AG04450 (cell line): ENCODE measurements at regions not wholly inside any gene's neighbourhood (a gene's known extent, or its start where the extent isn't known, plus 50 kb on each side); places are given as distances from the start of the nearest gene placed in this dataset.

Experiments
- CTCF ChIA-PET: fragments of 300-600, 350-600 bp; formaldehyde crosslinking; extraction: SDS; loops from one replicate; lab custom pipeline; 2022; ENCODE audit warnings: antibody characterized with exemption, inconsistent platforms; lab: Charles Lee
- POLR2A ChIA-PET: fragments of 350-600 bp; formaldehyde crosslinking; extraction: SDS; loops from one replicate; lab custom pipeline; 2021; ENCODE audit warnings: antibody characterized with exemption, inconsistent platforms; lab: Yijun Ruan, JAX
- DNase-seq: peaks from one replicate; pipeline ENCODE4 v3.0.0-alpha.2; 2011; ENCODE audit warnings: low read depth, low spot score
- H3K27ac ChIP-seq: one replicate; pipeline ENCODE4 v1.5.1; 2012; ENCODE audit warnings: low read depth, low read length, control low read depth
- H3K27me3 ChIP-seq: one replicate; pipeline ENCODE4 v1.6.0; 2012; ENCODE audit warnings: low read length; ENCODE audit not compliant: control insufficient read depth, insufficient read depth
- H3K4me3 ChIP-seq: 2 replicates; pipeline ENCODE4 v1.5.1; 2011; ENCODE audit warnings: mild to moderate bottlenecking, low read depth, low read length, control low read depth
- H3K9me3 ChIP-seq: 2 replicates; pipeline ENCODE4 v1.5.1; 2012; ENCODE audit warnings: low read length; ENCODE audit not compliant: control insufficient read depth, insufficient read depth
- CTCF ChIP-seq: IDR thresholded peaks from 2 replicates; pipeline ENCODE4 v1.5.1; 2011; ENCODE audit warnings: low read depth, low read length, control low read depth, inconsistent platforms

GRCh38 chr9:110068212-110068611 lies 139.7 kb downstream of the C9orf152 start:
- ChIA-PET POLR2A (no interaction called here), CTCF (no interaction called here)
- no peak overlapping the region for H3K4me3 ChIP-seq

GRCh38 chr9:110069326-110070248 lies 138.4 kb downstream of the C9orf152 start:
- no peak overlapping the region; the same call in 1 of the 2 replicates for H3K4me3 ChIP-seq
- no peaks in the 10 kb centered on the region for H3K9me3 ChIP-seq
- CTCF ChIA-PET, result interaction anchor here (0.9 kb wide), 1 partner anchor 12 kb away, joined by 3 read pairs; no protein-coding TSS in a partner anchor
- TF ChIP-seq CTCF, result no peak
- peak; percentile 53 for DNase-seq
- POLR2A ChIA-PET, result interaction anchor here (0.7 to 1.5 kb wide), 5 partner anchors 19 to 157 kb away, joined by 3 to 6 read pairs (median 3); no protein-coding TSS in a partner anchor
- no peaks in the 10 kb centered on the region for H3K27me3 ChIP-seq
- H3K27ac ChIP-seq, result peak overlapping the region; percentile 84

More at GRCh38 chr9:110068212-110068611, 139.7 kb downstream of the C9orf152 start:
- H3K27ac ChIP-seq, result no peak overlapping the region
- H3K9me3 ChIP-seq, result no peaks in the 10 kb centered on the region
- H3K27me3 ChIP-seq, result no peaks in the 10 kb centered on the region
- DNase-seq, result no peak
- TF ChIP-seq CTCF, result no peak

GRCh38 chr9:110072597-110073355 lies 135.2 kb downstream of the C9orf152 start:
- Histone ChIP-seq H3K27me3 (no peaks in the 10 kb centered on the region), H3K4me3 (no peak overlapping the region), H3K27ac (no peak overlapping the region), H3K9me3 (no peaks in the 10 kb centered on the region)
- ChIA-PET POLR2A (no interaction called here), CTCF (no interaction called here)
- no peak for DNase-seq
- no peak for TF ChIP-seq CTCF

- TF ChIP-seq CTCF, result no peak
- H3K27me3 ChIP-seq, result no peaks in the 10 kb centered on the region
- no peak overlapping the region for H3K27ac ChIP-seq
- ChIA-PET CTCF (no interaction called here), POLR2A (no interaction called here)
- no peak for DNase-seq
- no peaks in the 10 kb centered on the region for H3K9me3 ChIP-seq
- no peak overlapping the region for H3K4me3 ChIP-seq
Observed at GRCh38 chr9:110073356-110073905, 134.5 kb downstream of the C9orf152 start.
